H1 (cell line): ENCODE measurements at regions not wholly inside any gene's neighbourhood (a gene's known extent, or its start where the extent isn't known, plus 50 kb on each side); places are given as distances from the start of the nearest gene placed in this dataset.

Experiments used
- CTCF ChIP-seq, 3 experiments: IDR thresholded peaks; 1 replicate in 2 of 3; 2 replicates in 1 of 3; pipeline versions ENCODE4 v1.5.1 to v1.6.1; 2011; ENCODE audit warnings: low read length in 3 of 3, mild to moderate bottlenecking in 3 of 3, inconsistent platforms in 2 of 3, low read depth in 1 of 3, moderate library complexity in 1 of 3; ENCODE audit not compliant: insufficient read depth in 1 of 3; ENCODE audit errors: control extremely low read depth in 1 of 3
- POLR2A ChIP-seq, 2 experiments: IDR thresholded peaks; 1 replicate in 1 of 2; 2 replicates in 1 of 2; pipeline ENCODE4 v1.6.1; 2011; ENCODE audit warnings: low read depth in 2 of 2, low read length in 2 of 2, mild to moderate bottlenecking in 2 of 2; ENCODE audit errors: control extremely low read depth in 1 of 2
- YY1 ChIP-seq: IDR thresholded peaks from 2 replicates; pipeline ENCODE4 v1.6.1; 2011; ENCODE audit warnings: low read depth, mild to moderate bottlenecking, low read length

GRCh38 chr13:70310396-70311119 lies 202.3 kb upstream of the KLHL1 start:
- TF ChIP-seq CTCF (IDR thresholded peaks at IDR 0.05; ENCODE audit: control extremely low read depth in 1 of 3, insufficient read depth in 1 of 3, low read depth in 1 of 3, low read length in 3 of 3) (peak in 2 of 3 experiments; percentile 48; a peak in 3 of 4 replicates), POLR2A (IDR thresholded peaks at IDR 0.05; ENCODE audit: control extremely low read depth in 1 of 2, low read depth in 2 of 2, low read length in 2 of 2) (no peak), YY1 (no peak)
